Activated gamma-delta T cell (primary cell): ENCODE measurements at regions not wholly inside any gene's neighbourhood (a gene's known extent, or its start where the extent isn't known, plus 50 kb on each side); places are given as distances from the start of the nearest gene placed in this dataset.
"Not testable (repeated sequence)": the region's sequence is repeated elsewhere in the genome, so short reads cannot be mapped to it uniquely, and the experiment has no call there.

Experiments used
- DNase-seq: peaks from one replicate; lab custom pipeline; 2025; lab: John Stamatoyannopoulos, UW

DNA sequence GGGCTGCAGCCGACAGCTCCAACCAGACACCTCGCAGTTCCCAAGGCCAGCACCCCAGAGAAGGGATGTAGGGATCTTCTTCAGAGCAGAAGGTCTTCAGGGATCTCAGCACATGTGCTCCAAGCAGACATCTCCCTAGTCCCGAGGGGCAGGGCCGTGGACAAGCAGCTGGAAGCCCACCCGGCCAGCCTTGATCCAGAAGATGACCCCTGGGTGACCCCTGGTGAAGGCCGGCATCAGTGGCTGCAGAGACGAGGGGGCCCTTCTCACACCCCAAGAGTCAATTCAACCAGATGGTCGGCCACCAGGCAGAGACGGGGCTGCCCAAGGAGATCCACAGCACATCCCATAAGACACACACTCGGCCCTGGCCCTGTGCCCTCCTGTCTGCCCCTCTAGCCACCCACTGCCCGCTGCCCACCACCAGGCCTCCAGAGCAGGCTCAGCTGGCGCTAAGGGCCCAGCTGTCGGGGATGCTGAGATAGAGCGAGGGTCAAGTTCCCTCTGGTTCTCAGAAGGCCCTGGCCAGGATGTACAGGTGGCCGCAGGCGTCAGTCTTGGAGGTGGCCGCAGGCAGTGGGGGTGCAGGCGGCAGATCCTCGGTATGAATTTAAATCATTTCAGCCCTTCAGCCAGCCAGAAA is 168.3 kb downstream of the BRD1 start:
- DNase-seq, result no peak

DNA sequence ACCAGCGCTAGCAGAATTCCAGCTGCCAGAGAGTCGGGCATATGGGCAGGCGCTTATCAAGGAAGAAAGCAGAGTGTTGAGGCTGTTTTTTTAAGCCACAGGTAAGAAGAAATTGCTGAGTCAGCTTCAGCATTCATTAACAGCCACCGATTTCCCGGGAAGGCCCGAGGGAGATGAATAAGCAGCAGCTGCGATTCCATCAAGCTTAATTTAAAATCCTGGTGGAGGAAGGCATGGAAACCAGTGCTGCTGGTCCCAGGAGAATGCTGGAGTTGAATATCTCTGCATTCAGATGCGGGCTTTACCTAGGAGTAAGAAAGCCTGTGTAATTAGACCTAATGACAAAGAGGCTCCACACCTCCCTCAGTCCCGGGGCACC is 168.8 kb downstream of the BRD1 start:
- no peak for DNase-seq

DNA sequence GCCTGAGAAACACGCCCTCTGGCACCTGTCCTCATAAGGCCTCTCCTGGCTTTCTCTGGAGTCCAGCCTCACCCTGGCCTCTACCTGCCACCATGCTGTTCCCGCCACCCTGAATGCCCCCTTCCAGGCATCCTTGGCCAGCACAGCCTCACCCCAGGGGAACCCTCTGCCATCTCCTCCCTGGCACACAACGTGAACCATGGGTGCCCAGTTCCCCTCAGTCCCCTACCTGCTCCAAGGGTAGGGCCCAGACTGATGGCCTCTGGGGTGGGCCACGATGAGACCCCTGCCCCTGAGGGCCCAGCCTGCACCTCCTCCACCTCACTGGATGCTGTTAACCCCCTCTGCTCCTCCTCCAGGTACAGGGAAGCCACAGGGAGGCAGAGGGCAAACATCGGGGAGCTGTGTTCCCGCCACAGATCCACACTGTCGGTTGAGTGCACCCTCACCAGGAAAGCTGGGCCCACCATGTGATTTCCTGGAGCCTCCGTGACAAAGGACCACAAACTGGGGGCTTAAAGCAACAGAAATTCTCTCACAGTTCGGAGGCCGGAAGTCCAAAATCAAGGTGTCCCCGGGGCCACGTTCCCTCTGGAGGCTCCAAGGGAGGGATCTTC is 169.6 kb downstream of the BRD1 start:
- no peak for DNase-seq

DNA sequence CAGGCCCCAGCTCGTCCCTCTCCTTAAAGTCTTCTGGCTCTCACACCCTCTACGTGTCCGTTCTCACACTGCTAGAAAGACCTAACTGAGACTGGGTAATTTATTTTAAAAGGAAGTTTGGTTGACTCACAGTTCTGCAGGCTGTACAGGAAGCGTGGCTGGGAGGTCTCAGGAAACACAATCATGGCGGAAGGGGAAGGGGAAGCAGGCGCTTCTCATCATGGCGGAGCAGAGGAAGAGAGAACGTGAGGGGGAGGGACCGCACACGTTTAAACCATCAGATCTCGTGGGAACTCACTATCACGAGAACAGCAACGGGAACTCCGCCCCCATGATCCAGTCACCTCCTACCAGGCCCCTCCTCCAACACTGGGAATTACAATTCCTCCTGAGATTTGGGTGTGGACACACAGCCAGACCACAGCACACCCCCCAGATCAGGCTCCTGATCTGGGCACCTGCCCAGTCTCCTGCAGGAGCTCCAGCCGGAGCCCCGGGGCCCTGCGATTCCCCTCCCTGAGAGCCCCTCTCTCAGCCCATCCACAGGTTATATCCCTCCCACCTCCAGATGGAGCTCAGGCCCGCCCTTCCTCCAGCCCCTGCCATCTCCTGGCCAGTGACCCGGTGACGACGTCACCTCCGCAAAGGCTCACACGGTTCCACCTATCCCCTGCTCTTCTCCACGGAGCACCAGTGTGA is 170.2 kb downstream of the BRD1 start:
- DNase-seq, result no peak

DNA sequence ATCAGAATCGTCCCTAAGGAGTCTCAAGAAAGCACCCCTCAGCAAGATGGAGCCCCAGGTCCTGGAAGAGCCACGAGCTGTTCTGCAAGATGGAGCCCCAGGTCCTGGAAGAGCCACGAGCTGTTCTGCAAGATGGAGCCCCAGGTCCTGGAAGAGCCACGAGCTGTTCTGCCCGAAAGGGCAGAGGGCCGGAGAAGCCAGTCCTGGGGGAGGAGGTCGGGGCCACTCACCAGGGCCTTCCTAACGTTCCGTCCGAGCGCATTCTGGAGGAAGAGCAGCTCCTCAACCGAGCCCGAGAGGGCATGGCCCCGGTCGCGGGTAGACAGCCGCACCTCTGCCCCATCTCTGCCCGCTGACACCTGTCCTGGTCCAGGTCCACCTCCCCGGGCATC is 170.8 kb downstream of the BRD1 start:
- DNase-seq, result not testable (repeated sequence)

DNA sequence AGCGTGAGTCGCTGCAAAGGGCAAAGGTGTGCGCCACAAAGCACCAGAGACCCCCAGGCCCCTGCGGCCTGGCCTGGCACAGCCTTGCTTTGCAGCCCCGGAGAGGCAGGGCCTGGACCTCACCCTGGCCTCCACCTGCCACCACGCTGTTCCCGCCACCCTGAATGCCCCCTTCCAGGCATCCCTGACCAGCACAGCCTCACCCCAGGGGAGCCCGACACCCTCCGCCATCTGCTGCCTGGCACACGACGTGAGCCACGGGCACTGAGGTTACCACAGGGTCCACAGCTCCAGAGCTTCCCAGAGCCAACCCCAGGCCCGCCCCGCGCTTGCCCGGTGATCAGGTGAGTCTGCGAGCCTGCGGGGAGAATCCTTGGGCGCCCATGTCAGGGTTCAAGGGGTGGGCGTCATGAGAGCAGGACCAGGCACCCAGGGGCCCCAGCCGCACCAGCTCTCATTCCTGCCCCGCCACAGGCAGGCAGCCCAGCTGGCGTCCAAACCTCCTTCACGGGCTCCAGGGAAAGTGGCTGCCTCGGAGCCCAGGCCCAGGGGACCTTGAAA is 171.3 kb downstream of the BRD1 start:
- no peak for DNase-seq

DNA sequence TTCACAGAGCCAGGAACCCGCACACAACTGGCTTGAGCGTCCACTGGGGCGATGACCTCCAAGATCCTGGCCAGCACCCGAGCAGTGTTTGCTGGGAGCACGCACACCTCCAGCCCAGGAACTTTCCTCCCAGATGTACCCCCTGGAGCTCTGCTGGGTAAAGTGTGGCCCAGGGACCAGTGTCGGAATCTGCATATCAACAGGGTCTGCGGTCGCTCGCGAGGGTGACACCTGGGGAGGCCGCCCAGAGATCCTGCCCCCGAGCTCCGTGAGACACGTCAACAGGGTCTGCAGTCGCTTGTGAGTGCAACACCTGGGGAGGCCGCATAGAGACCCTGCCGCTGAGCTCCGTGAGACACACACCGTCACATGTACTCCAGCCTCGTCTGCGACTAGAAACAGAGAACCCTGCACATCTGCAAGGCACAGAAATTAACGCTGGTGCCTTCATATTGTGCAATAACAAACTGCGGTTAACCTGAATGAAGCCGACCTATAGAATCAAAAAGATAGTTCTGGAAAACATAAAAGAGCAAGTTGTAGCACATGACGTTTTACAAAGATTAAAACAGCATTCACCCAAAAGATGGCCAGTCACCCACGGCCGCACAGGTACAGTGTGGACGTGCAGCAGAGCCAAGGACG is 172.4 kb downstream of the BRD1 start:
- DNase-seq, result no peak

DNA sequence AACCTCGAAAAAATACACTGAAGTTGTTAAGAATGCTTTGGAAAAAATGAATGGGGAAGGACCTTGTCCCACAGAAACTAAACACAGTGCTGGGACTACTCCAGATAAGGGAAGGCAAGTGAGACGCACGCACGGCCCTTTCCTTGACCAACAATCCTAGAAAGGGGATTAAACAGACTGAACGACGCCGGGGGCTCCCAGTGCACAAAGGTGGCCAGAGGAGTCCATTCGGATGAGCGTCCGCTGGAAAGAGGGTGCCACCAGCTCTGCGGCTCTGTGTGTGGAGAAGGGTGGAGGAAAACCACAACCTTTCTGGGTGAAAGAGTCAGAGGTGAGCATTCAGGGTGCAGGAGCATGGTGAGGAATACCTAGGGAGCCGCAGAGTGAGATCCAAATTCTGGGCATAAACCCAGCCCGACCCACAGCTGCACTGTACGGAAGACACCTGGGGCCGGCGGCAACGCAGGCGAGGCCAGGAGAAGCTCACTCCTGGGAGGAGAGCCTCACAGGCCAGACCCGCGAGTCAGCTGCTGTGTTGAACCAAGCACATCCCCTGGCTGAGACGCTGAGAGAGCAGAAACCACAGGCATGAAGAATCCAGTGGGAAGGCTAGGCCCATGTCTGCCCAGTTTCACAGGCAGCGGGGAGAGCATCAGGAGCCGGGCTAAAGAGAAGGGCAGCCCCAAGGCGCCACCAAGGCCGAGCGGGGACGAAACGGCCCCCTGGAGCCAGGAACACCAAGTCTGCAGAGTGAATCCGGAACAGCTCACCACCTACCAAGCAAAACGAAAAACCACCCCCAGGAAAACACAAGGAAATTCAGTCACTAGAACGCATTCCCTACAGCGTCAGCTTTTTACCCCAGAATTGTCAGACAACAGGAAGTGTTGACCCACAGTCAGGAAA is 177.1 kb downstream of the BRD1 start:
- DNase-seq, result no peak

DNA sequence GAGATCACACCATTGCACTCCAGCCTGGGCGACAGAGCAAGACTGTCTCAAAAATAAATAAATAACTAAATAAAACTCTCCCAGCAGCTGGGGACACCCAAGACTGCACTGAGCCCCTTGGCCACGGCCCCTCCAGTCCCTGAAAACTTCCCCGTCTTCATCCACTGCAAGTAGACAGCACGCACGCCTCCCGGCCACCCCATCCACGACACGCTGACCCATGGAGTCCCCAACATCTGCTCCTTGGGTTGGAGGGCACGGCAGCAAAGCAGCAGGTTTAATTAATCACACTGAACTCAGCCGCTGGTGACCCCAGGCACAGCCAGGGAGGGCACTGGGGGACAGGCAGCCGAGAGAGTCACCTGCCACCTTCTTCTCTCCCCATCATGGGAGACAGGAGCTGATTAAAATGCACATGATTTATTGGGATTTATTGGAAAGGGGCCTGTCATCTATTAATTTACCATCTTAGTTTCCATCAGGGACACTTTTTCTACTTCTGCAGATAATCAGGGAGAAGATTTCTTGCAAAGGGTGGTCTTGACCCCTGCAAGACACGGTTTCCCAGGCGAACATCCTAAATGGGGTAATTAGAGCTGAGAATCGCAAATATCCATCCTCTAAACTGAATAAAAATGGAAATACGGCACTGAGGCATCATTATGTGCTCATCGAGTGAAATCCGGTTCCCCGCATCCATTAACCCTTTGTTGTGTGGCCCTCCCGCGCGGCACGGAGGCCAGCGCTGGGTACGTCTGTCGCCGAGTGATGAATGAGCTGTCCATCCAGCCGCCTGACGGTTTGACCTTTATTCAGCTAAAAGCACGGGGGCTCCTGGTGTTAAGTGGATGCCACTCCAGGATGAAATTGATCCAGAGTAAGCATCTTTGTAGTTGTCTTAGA is 178.3 kb downstream of the BRD1 start:
- no peak for DNase-seq

DNA sequence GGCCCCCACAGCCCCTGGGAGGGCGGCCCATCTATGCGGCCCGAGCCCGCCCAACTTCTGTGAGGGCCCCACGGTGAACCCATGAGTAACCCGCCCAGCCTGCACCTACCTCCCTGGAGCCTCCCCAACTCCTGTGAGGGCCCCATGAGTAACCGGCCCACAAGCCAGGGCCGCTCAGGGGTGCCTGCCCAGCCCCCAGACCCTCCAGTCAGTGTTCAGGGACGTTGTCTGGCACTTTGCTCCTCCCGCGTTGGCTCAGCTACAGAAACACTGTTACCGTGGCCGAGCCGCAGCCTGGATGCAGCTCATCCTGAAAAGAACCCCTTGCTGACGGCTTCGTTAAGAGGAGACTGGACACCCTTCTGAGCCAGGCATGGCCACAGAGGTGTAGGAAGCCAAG is 179.6 kb downstream of the BRD1 start:
- DNase-seq, result no peak

DNA sequence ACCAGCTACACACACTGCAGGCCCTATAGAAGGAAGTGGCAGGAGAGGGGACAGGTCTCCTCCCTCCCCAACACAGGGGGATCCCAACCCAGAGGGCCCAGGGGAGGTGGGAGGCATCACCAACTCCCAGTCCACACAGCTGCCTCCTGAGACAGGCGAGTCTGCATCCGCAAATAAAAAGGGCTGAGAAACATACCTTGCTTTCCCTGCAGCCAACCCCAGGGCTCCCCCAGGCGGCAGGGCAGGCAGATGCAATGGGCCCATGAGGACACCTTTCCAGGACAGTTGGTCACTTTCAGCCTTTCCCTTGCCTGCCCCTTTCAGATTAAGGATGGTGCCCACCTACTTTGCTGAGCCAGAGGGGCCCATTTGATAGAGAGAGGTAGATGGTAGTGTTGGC is 180.0 kb downstream of the BRD1 start:
- no peak for DNase-seq

DNA sequence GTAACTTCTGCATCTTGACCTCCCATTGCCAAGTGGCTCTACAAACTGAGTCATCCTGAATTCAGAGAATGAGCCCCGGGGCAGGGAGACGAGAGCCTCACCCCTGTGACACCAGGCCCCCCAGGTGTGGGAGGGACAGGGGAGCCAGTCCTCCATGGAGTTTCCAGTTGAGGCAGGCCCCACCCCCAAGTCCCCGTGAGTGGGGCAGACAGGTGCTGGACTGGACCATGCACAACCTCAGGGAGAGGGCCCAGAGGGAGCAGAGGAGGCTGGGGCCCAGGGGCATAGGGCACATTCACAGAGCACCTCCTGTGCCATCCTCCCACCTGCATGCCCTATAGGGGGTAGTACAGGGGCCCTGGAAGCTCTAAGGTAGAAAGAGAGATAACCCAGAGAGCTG is 180.8 kb downstream of the BRD1 start:
- DNase-seq, result no peak

DNA sequence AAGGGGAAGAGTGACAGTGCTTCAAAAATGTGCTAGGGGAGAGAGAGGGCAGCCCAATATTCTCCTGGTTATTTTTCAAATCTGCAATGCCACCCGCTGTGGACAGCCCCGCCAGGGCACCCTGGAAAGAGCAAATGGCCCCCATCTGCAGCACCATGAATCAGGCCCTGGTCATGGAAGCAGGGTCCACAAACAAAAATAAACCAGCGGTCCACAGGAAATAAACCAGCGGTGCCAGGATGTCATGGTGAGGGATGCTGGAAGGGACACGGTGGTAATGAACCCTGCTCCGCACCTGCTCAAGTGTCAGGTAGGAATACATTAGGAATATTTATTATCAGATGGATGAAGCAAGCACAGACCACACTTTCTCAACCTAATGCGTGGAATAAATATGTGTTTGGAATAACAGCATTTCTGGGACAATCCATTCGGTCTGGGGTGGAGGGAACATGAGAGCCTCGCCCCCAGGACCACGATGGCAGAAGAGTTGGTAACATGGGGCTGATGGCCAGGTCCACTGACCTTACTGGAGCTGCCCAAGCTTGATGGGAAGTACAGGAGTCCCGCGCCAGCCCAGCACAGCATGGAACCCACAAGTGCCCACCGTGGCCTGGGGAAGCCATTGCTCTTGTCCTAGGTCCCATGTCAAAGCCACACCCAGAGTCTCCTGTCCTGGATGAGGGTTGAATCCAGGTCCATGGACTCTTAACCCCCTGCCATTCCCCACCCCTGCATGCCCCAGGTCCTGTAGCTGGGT is 181.7 kb downstream of the BRD1 start:
- DNase-seq, result no peak

DNA sequence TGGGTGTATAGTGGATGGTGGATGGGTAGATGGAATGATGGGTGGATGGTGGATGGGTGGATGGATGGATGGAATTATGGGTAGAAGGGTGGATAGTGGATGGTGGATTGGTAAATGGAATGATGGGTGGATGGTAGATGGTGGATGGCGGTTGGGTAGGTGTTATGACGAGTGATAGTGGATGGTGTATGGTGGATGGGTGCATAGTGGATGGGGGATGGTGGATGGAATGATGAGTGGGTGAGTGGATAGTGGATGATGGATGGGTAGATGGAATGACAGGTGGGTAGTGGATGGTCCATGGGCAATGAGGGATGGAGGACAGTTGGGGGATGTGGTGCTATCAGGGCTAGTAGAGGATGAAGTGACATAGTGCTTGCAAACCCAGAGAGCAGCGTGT is 182.4 kb downstream of the BRD1 start:
- DNase-seq, result no peak

DNA sequence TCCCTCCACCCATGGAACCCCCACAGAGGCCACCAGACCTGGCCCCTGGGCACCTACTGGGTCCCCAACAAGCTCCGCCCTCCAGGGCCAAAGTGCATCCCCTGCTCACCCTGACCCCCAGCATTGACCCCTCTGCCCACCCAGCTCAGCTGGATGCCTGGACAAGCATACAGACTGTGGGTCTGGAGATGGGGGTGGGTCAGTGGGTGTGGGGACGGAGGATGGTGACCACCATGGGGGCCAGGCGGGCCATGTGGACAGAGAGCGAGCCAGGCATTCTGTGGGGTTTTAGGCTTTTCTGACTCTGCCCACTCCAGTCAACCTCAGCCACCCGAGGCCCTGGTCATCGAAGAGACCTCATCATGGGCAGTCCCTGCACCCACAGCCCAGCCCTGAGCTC is 183.7 kb downstream of the BRD1 start:
- no peak for DNase-seq

DNA sequence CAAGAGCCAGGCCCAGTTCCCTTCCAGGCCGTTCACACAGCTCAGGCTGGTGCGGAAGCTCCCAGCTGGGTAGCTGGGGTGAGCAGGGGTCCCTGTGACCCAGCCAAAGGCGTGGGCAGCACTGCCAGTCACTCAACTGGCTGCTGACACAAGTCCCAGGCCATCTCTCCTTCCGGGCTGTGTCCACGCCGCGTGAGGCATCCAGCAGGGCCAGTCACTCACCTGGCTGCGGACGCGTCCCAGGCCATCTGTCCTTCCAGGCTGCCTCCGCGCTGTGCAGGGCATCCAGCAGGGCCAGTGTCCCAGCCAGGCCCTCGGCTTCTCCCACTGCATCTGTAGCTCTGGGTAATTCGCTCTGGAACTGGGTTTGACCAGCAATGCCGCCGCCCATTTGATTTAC is 184.2 kb downstream of the BRD1 start:
- DNase-seq, result no peak

DNA sequence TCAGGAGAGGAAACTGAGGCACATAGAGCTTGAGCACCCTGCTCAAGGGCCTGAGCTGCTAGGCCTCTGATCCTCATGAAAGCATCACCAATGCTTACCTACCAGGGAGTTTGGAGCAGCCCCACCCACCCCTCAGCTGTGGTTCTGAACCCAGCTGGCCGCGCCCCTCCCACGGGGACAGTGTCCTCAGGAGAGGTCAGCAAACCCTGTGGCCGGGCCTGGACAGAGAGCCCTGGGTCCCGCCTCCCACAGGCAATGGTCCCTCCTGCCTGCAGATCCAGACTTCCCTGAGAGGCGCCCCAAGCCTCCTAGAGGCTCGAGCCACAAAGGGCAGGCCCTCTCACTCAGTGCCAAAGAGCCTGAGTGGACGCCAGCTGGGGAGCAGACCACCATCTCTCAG is 184.9 kb downstream of the BRD1 start:
- no peak for DNase-seq

DNA sequence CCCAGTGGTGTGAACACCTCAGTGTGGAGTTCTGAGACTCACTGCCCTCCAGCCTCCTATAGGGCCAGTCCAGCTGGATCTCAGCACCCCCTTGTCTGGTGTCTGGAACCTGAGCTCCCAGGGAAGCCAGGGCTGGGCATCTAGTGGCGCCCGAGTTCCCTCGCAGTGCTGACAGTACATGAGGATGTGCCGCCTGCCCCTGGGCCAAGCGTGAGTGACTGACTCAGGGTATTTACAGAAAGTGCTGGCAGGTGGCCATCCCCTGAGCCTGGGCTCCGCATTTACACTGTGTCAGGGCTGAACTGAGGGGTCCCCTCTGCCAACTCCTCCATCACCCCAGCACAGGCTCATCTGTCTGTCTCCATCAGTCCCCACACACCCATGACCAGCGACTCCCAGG is 185.3 kb downstream of the BRD1 start:
- DNase-seq, result no peak

DNA sequence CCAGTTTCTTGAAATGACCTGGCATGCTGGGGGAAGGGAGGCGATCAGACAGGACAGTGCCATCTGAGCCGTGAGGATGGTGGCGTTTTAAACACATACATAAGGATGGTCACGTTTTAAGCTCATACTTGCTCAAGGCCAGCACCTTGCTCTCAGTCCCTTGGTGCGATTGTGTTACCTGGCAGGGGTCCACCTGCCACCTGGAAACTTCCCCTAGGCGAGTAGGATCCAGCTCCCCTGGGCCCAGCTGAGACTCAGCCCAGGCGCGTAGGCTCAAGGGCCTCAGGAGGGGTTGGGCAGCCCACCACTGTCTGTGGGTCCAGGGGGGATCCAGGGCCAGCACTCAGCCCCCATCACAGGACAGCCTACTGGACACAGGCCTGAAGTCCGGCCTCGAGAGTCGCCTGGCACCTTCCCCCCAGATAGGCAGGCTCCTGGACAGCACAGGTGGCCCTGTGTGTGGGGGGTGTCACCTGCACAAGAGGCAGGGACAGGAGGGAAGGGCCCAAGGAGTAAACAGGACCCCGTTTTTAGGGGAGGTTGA is 185.8 kb downstream of the BRD1 start:
- DNase-seq, result no peak
